ENCODE measurements at regions not wholly inside any gene's neighbourhood (a gene's known extent, or its start where the extent isn't known, plus 50 kb on each side); places are given as distances from the start of the nearest gene placed in this dataset.

DNA sequence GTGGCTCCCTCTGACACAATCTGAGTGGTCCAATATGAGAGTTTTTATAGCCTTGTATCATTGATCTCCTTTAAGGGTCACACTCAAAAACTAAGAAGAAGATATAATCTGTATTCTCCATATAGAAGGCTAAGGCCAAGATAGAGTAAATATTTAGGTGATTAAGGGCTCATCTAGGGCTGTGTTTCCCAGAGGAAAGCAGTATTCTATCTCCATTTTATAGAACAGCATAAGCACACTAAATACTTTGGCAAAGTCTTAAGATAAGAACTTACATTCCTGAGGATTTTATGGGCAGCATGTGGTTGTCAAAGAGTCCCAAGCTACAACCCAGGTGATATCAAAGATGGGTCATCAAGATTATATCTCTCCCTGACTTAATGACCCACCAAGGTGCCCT is 377.6 kb downstream of the KIF16B start:
- no peak for DNase-seq (ENCODE audit: low read depth)
- no peak overlapping the region for H3K4me3 ChIP-seq (ENCODE audit: control insufficient read depth, low read depth, low read length)
- TF ChIP-seq, protein P1, sequence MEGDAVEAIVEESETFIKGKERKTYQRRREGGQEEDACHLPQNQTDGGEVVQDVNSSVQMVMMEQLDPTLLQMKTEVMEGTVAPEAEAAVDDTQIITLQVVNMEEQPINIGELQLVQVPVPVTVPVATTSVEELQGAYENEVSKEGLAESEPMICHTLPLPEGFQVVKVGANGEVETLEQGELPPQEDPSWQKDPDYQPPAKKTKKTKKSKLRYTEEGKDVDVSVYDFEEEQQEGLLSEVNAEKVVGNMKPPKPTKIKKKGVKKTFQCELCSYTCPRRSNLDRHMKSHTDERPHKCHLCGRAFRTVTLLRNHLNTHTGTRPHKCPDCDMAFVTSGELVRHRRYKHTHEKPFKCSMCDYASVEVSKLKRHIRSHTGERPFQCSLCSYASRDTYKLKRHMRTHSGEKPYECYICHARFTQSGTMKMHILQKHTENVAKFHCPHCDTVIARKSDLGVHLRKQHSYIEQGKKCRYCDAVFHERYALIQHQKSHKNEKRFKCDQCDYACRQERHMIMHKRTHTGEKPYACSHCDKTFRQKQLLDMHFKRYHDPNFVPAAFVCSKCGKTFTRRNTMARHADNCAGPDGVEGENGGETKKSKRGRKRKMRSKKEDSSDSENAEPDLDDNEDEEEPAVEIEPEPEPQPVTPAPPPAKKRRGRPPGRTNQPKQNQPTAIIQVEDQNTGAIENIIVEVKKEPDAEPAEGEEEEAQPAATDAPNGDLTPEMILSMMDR (conservative IDR thresholded peaks at IDR 0.05; ENCODE audit: control insufficient read depth, insufficient read depth, low read depth, low read length) = no peak

DNA sequence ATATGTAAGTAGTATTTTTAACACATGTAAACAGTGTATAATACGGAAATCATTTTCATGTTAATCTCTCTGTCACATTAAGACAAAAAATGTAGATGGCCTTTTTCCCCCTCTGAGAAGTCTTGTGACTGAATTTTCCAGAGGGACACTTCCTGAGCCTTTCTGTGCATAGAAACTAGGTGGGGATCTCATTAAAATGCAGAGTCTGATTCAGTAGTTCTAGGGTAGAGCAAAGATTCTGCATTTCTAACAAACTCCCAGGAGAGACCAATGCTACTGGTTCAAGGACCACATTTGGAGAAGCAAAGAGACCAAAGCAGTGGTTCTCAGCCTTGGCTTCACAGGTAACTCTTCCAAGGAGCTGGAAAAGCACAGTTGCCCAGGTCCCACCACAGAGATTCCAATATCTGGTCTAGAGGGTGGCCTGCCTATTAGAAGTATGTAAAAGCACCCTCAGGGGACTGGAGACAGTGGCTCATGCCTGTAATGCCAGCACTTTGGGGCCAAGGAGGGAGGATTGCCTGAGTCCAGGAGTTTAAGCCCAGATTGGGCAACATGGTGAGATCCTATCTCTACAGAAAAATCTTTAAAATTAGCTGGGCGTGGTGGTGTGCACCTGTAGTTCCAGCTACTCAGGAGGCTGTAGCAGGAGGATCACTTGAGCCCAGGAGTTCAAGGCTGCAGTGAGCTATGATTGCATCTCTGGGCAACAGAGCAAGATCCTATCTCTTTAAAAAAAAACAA is 378.5 kb downstream of the KIF16B start:
- TF ChIP-seq, protein P1 (conservative IDR thresholded peaks at IDR 0.05; ENCODE audit: control insufficient read depth, insufficient read depth, low read depth, low read length) = no peak
- no peak overlapping the region for H3K4me3 ChIP-seq (ENCODE audit: control insufficient read depth, low read depth, low read length)
- DNase-seq (ENCODE audit: low read depth) = no peak

- TF ChIP-seq, protein P1 (conservative IDR thresholded peaks at IDR 0.05; ENCODE audit: control insufficient read depth, insufficient read depth, low read depth, low read length) = no peak
- DNase-seq (ENCODE audit: low read depth) = no peak
- H3K4me3 ChIP-seq (ENCODE audit: control insufficient read depth, low read depth, low read length) = no peak overlapping the region
Observed at GRCh38 chr20:16191496-16191895, 381.8 kb downstream of the KIF16B start.

DNA sequence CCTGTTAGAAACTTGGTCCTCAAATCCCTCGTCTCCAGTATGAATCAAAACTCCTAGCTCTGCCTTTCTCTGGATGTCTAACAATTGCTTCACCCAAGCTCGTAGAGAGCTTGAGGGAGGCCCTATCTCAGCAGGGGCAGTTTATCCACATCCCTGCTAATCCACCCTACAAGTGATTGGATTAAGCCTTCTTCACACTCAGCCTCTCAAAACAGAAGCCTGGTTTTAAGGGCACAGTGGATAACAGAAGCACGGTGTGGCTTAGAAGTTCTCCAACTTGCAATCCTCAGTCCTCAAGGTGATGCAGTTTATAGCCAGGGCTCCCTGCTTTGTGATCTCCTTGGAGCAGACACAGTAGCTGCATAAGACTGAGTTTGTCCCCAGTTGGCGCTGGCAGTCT is 383.9 kb downstream of the KIF16B start:
- no peak for DNase-seq (ENCODE audit: low read depth)

DNA sequence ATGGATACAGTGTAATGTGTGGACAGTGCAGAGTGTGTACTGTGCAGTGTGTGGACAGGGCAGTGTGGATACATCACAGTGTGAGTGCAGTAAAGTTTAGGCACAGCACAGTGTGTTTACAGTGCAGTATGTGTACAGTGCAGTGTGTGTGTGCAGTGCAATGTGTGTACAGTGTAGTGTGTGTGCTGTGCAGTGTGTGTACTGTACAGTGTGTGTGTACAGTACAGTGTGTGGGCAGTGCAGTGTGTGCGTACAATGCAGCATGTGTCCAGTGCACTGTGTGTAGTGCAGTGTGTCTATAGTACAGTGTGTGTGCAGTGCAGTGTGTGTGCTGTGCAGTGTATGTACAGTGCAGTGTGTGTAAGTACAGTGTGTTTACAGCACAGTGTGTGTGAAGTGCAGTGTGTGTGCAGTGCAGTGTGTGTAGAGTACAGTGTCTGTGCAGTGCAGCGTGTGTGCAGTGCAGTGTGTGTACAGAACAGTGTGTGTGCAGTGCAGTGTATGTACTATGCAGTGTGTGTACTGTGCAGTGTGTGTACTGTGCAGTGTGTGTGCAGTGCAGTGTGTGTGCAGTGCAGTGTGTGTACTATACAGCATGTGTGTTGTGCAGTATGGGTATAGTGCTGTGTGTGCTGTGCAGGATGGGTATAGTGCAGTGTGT is 385.2 kb downstream of the KIF16B start:
- TF ChIP-seq, protein P1 (conservative IDR thresholded peaks at IDR 0.05; ENCODE audit: control insufficient read depth, insufficient read depth, low read depth, low read length) = no peak
- no peak for DNase-seq (ENCODE audit: low read depth)
- H3K4me3 ChIP-seq (ENCODE audit: control insufficient read depth, low read depth, low read length) = no peak overlapping the region

More for the DNA sequence above, 383.9 kb downstream of the KIF16B start:
- no peak overlapping the region for H3K4me3 ChIP-seq (ENCODE audit: control insufficient read depth, low read depth, low read length)
- TF ChIP-seq, protein P1 (conservative IDR thresholded peaks at IDR 0.05; ENCODE audit: control insufficient read depth, insufficient read depth, low read depth, low read length) = no peak

- DNase-seq (ENCODE audit: low read depth) = no peak
- H3K4me3 ChIP-seq (ENCODE audit: control insufficient read depth, low read depth, low read length) = no peak overlapping the region
- TF ChIP-seq, protein P1 (conservative IDR thresholded peaks at IDR 0.05; ENCODE audit: control insufficient read depth, insufficient read depth, low read depth, low read length) = no peak
Observed at GRCh38 chr20:16179919-16180318, 393.3 kb downstream of the KIF16B start.
